ENCODE measurements at regions not wholly inside any gene's neighbourhood (a gene's known extent, or its start where the extent isn't known, plus 50 kb on each side); places are given as distances from the start of the nearest gene placed in this dataset.

- Histone ChIP-seq H2AFZ (ENCODE audit: low read depth, low read length) (no peak overlapping the region), H3K36me3 (ENCODE audit: insufficient read depth, low read length) (no peaks in the 10 kb centered on the region), H3K27me3 (ENCODE audit: insufficient read depth, low read length) (no peaks in the 10 kb centered on the region), H3K9me3 (ENCODE audit: low read length) (no peaks in the 10 kb centered on the region), H3K4me3 (ENCODE audit: low read length) (no peak overlapping the region), H3K4me1 (ENCODE audit: insufficient read depth, low read length) (no peaks in the 10 kb centered on the region)
These were observed 443.2 kb downstream of the TOX3 start for GRCh38 chr16:52103791-52104190.

- Histone ChIP-seq H3K36me3 (ENCODE audit: insufficient read depth, low read length) (no peaks in the 10 kb centered on the region), H3K9me3 (ENCODE audit: low read length) (no peaks in the 10 kb centered on the region), H3K4me1 (ENCODE audit: insufficient read depth, low read length) (no peaks in the 10 kb centered on the region), H2AFZ (ENCODE audit: low read depth, low read length) (no peak overlapping the region), H3K4me3 (ENCODE audit: low read length) (no peak overlapping the region), H3K27me3 (ENCODE audit: insufficient read depth, low read length) (no peaks in the 10 kb centered on the region)
These were observed 445.7 kb downstream of the TOX3 start for GRCh38 chr16:52101246-52101645.

- H2AFZ ChIP-seq (ENCODE audit: low read depth, low read length): no peak overlapping the region
- H3K4me3 ChIP-seq (ENCODE audit: low read length): no peak overlapping the region
- H3K9me3 ChIP-seq (ENCODE audit: low read length): no peaks in the 10 kb centered on the region
- no peaks in the 10 kb centered on the region for H3K4me1 ChIP-seq (ENCODE audit: insufficient read depth, low read length)
- H3K36me3 ChIP-seq (ENCODE audit: insufficient read depth, low read length): no peaks in the 10 kb centered on the region
- H3K27me3 ChIP-seq (ENCODE audit: insufficient read depth, low read length): no peaks in the 10 kb centered on the region
These were observed 447.6 kb downstream of the TOX3 start for GRCh38 chr16:52099382-52099781.

- H3K27me3 ChIP-seq (ENCODE audit: insufficient read depth, low read length): no peaks in the 10 kb centered on the region
- no peaks in the 10 kb centered on the region for H3K4me1 ChIP-seq (ENCODE audit: insufficient read depth, low read length)
- H3K9me3 ChIP-seq (ENCODE audit: low read length): no peaks in the 10 kb centered on the region
- no peaks in the 10 kb centered on the region for H3K36me3 ChIP-seq (ENCODE audit: insufficient read depth, low read length)
- no peak overlapping the region for H2AFZ ChIP-seq (ENCODE audit: low read depth, low read length)
- H3K4me3 ChIP-seq (ENCODE audit: low read length): no peak overlapping the region
These were observed 451.5 kb downstream of the TOX3 start for GRCh38 chr16:52095471-52095870.

- no peak overlapping the region for H3K4me3 ChIP-seq (ENCODE audit: low read length)
- H3K27me3 ChIP-seq (ENCODE audit: insufficient read depth, low read length): no peaks in the 10 kb centered on the region
- H3K9me3 ChIP-seq (ENCODE audit: low read length): no peaks in the 10 kb centered on the region
- no peaks in the 10 kb centered on the region for H3K36me3 ChIP-seq (ENCODE audit: insufficient read depth, low read length)
- H3K4me1 ChIP-seq (ENCODE audit: insufficient read depth, low read length): peaks cover 3% of the 10 kb centered on the region
- H2AFZ ChIP-seq (ENCODE audit: low read depth, low read length): no peak overlapping the region
These were observed 454.8 kb downstream of the TOX3 start for GRCh38 chr16:52092126-52092525.

- no peak overlapping the region for H3K4me3 ChIP-seq (ENCODE audit: low read length)
- no peaks in the 10 kb centered on the region for H3K36me3 ChIP-seq (ENCODE audit: insufficient read depth, low read length)
- H3K27me3 ChIP-seq (ENCODE audit: insufficient read depth, low read length): no peaks in the 10 kb centered on the region
These were observed 456.9 kb downstream of the TOX3 start for GRCh38 chr16:52090080-52090479.

GRCh38 chr16:52089476-52089875 lies 457.5 kb downstream of the TOX3 start:
- Histone ChIP-seq H3K4me1 (ENCODE audit: insufficient read depth, low read length) (peaks cover 3% of the 10 kb centered on the region), H3K9me3 (ENCODE audit: low read length) (no peaks in the 10 kb centered on the region), H3K36me3 (ENCODE audit: insufficient read depth, low read length) (no peaks in the 10 kb centered on the region), H3K4me3 (ENCODE audit: low read length) (no peak overlapping the region), H2AFZ (ENCODE audit: low read depth, low read length) (no peak overlapping the region), H3K27me3 (ENCODE audit: insufficient read depth, low read length) (no peaks in the 10 kb centered on the region)

More at GRCh38 chr16:52090080-52090479, 456.9 kb downstream of the TOX3 start:
- Histone ChIP-seq H3K9me3 (ENCODE audit: low read length) (no peaks in the 10 kb centered on the region), H3K4me1 (ENCODE audit: insufficient read depth, low read length) (peaks cover 3% of the 10 kb centered on the region), H2AFZ (ENCODE audit: low read depth, low read length) (no peak overlapping the region)

GRCh38 chr16:52086901-52087300 lies 460.0 kb downstream of the TOX3 start:
- no peak overlapping the region for H3K4me3 ChIP-seq (ENCODE audit: low read length)
- no peaks in the 10 kb centered on the region for H3K36me3 ChIP-seq (ENCODE audit: insufficient read depth, low read length)

GRCh38 chr16:52078716-52079655 lies 468.0 kb downstream of the TOX3 start:
- no peak overlapping the region for H3K4me3 ChIP-seq (ENCODE audit: low read length)
- H3K9me3 ChIP-seq (ENCODE audit: low read length): no peaks in the 10 kb centered on the region
- H3K27me3 ChIP-seq (ENCODE audit: insufficient read depth, low read length): no peaks in the 10 kb centered on the region
- H2AFZ ChIP-seq (ENCODE audit: low read depth, low read length): no peak overlapping the region
- H3K36me3 ChIP-seq (ENCODE audit: insufficient read depth, low read length): no peaks in the 10 kb centered on the region
- peaks cover 9% of the 10 kb centered on the region for H3K4me1 ChIP-seq (ENCODE audit: insufficient read depth, low read length)

More at GRCh38 chr16:52086901-52087300, 460.0 kb downstream of the TOX3 start:
- H3K4me1 ChIP-seq (ENCODE audit: insufficient read depth, low read length): peaks cover 3% of the 10 kb centered on the region
- no peaks in the 10 kb centered on the region for H3K9me3 ChIP-seq (ENCODE audit: low read length)
- H3K27me3 ChIP-seq (ENCODE audit: insufficient read depth, low read length): no peaks in the 10 kb centered on the region
- no peak overlapping the region for H2AFZ ChIP-seq (ENCODE audit: low read depth, low read length)

GRCh38 chr16:52077607-52078006 lies 469.3 kb downstream of the TOX3 start:
- Histone ChIP-seq H3K4me1 (ENCODE audit: insufficient read depth, low read length) (peaks cover 9% of the 10 kb centered on the region), H3K27me3 (ENCODE audit: insufficient read depth, low read length) (no peaks in the 10 kb centered on the region), H3K9me3 (ENCODE audit: low read length) (no peaks in the 10 kb centered on the region), H3K36me3 (ENCODE audit: insufficient read depth, low read length) (no peaks in the 10 kb centered on the region), H3K4me3 (ENCODE audit: low read length) (no peak overlapping the region), H2AFZ (ENCODE audit: low read depth, low read length) (no peak overlapping the region)

- no peaks in the 10 kb centered on the region for H3K27me3 ChIP-seq (ENCODE audit: insufficient read depth, low read length)
- H3K36me3 ChIP-seq (ENCODE audit: insufficient read depth, low read length): no peaks in the 10 kb centered on the region
- peaks cover 9% of the 10 kb centered on the region for H3K4me1 ChIP-seq (ENCODE audit: insufficient read depth, low read length)
- no peak overlapping the region for H2AFZ ChIP-seq (ENCODE audit: low read depth, low read length)
- H3K4me3 ChIP-seq (ENCODE audit: low read length): no peak overlapping the region
- H3K9me3 ChIP-seq (ENCODE audit: low read length): no peaks in the 10 kb centered on the region
These were observed 470.1 kb downstream of the TOX3 start for GRCh38 chr16:52076801-52077201.

GRCh38 chr16:52076332-52076731 lies 470.6 kb downstream of the TOX3 start:
- no peak overlapping the region for H2AFZ ChIP-seq (ENCODE audit: low read depth, low read length)
- H3K4me1 ChIP-seq (ENCODE audit: insufficient read depth, low read length): peaks cover 9% of the 10 kb centered on the region
- no peaks in the 10 kb centered on the region for H3K9me3 ChIP-seq (ENCODE audit: low read length)
- H3K4me3 ChIP-seq (ENCODE audit: low read length): no peak overlapping the region
- H3K27me3 ChIP-seq (ENCODE audit: insufficient read depth, low read length): no peaks in the 10 kb centered on the region
- H3K36me3 ChIP-seq (ENCODE audit: insufficient read depth, low read length): no peaks in the 10 kb centered on the region

- no peak overlapping the region for H3K4me3 ChIP-seq (ENCODE audit: low read length)
- H3K4me1 ChIP-seq (ENCODE audit: insufficient read depth, low read length): peaks cover 8% of the 10 kb centered on the region
- H3K27me3 ChIP-seq (ENCODE audit: insufficient read depth, low read length): no peaks in the 10 kb centered on the region
- no peak overlapping the region for H2AFZ ChIP-seq (ENCODE audit: low read depth, low read length)
- no peaks in the 10 kb centered on the region for H3K9me3 ChIP-seq (ENCODE audit: low read length)
- no peaks in the 10 kb centered on the region for H3K36me3 ChIP-seq (ENCODE audit: insufficient read depth, low read length)
These were observed 472.8 kb downstream of the TOX3 start for GRCh38 chr16:52074133-52074532.

Data from neuron (in vitro differentiated cells).